NCI-H128 (cell line): ENCODE measurements at regions not wholly inside any gene's neighbourhood (a gene's known extent, or its start where the extent isn't known, plus 50 kb on each side); places are given as distances from the start of the nearest gene placed in this dataset.
"Not testable (repeated sequence)": the region's sequence is repeated elsewhere in the genome, so short reads cannot be mapped to it uniquely, and the experiment has no call there.

Experiments used
- DNase-seq: peaks from one replicate; lab custom pipeline; 2025; ENCODE audit not compliant: unreplicated experiment; lab: John Stamatoyannopoulos, UW

DNA sequence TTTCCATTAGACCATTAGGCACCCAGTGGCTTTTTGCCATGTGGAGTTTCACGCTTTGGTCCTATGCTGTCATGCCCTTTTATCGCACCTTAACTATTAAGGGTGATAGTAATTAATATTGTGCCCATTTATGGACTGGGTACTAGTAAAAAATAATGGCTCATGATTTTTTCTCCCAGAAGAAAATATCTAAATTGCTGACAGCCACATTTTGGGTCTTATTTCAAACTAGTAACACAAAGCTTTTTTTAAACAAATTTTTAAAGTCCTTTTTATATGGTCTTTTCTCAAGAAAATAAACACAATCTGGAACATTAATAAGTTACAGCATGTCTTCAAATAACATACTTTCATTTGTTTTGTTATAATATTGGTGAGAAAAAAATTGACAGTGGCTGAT lies 179.7 kb downstream of the ANKRD7 start:
- no peak for DNase-seq

GRCh38 chr7:118418433-118418832 lies 193.9 kb downstream of the ANKRD7 start:
- DNase-seq, result no peak

GRCh38 chr7:118420888-118421287 lies 196.4 kb downstream of the ANKRD7 start:
- no peak for DNase-seq

DNA sequence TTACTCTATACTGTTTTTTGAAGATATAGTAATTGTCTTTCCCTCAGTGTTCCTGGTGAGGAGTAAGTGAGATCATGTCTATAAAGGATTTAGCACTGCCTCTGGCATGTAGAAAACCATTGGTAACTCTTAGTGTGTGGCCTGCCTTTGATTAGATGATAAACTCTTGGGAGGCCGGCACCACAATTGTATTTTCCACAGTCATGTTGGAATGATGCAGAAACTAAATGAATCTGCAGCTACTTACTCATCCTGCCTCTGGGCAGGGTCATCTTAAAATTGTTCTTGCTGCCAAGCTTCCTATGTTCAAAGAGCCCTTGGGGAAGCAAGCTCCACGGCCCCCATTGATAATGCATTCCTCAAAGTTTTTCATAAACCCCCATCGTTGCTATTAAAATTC lies 204.6 kb downstream of the ANKRD7 start:
- DNase-seq, result no peak

- no peak for DNase-seq
Observed at GRCh38 chr7:118436663-118437062, 212.2 kb downstream of the ANKRD7 start.

DNA sequence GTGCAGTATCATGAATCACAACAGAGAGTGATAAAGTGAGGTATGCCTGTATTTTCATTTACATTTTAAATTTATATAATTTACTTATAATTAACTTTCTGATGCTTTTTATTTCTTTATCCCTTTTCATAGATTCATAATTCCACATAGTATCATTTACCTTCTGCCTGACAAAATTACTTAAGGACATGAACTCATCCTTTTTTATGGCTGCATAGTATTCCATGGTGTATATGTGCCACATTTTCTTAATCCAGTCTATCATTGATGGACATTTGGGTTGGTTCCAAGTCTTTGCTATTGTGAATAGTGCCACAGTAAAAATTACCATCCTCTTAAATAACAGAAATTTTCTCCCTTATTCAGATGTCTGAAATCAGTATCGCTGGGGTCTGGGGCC lies 224.5 kb downstream of the ANKRD7 start:
- DNase-seq, result not testable (repeated sequence)

GRCh38 chr7:118449797-118450567 lies 225.5 kb downstream of the ANKRD7 start:
- DNase-seq, result no peak

GRCh38 chr7:118452128-118452527 lies 227.6 kb downstream of the ANKRD7 start:
- DNase-seq, result no peak

GRCh38 chr7:118467381-118467780 lies 242.9 kb downstream of the ANKRD7 start:
- DNase-seq, result no peak

GRCh38 chr7:118472581-118472980 lies 248.1 kb downstream of the ANKRD7 start:
- no peak for DNase-seq

DNA sequence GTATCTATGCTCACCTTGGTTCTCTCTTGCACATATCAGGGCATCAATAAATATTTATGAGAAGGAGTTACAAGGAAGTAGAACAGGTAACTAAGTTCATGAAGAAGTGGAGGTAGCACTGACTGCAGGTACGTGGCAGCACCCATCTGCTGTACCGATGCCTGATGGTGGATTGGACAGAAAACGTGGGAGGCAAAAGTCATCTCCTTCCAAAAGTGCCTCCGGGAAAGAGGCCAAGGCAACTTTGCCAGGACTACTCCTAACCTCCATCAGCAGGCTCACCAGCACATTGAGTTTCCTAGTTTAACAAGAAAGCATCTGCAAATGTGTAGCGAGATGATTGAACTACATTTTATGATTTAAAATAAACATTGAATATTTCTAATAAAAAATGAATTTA lies 248.8 kb downstream of the ANKRD7 start:
- no peak for DNase-seq

DNA sequence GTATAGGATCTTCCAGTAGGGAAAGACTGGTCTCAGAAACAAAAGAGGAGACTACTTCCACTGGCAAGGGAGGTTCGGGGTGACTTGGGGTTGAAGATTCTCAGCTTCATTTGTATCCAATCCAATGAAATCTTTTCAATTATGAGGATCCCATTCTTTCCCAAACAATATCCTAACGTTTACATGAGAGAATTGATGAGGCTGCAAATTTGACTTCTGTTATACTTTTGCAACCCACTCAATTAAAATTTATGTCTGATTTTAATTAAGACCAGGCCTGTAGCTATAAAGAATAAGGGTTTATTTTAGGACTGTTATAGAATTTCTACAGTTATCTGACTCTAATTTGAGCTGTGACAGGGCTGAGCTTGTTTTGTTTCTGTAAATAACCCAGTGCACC lies 251.5 kb downstream of the ANKRD7 start:
- no peak for DNase-seq

- no peak for DNase-seq
Observed at GRCh38 chr7:118477036-118477435, 252.5 kb downstream of the ANKRD7 start.

GRCh38 chr7:118478236-118478635 lies 253.7 kb downstream of the ANKRD7 start:
- DNase-seq, result no peak

DNA sequence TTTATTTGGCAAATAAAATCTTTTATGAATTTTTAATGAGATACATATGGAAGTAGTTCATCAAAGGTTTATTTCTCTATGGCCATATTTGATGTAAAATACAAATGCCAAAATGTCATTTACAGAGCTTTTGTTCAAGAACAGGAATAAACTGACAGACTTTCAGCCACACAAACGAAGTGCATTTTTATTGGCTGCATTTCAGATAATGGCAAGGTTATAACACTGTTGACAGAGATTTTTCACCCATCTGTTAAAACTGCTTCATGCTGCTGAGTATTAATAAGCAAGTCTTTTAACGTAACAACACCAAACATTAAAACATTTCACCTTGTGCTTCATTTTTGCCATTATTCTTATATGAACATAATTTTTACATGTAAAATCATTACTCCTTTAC lies 254.4 kb downstream of the ANKRD7 start:
- no peak for DNase-seq

GRCh38 chr7:118492466-118492865 lies 268.0 kb downstream of the ANKRD7 start:
- no peak for DNase-seq

DNA sequence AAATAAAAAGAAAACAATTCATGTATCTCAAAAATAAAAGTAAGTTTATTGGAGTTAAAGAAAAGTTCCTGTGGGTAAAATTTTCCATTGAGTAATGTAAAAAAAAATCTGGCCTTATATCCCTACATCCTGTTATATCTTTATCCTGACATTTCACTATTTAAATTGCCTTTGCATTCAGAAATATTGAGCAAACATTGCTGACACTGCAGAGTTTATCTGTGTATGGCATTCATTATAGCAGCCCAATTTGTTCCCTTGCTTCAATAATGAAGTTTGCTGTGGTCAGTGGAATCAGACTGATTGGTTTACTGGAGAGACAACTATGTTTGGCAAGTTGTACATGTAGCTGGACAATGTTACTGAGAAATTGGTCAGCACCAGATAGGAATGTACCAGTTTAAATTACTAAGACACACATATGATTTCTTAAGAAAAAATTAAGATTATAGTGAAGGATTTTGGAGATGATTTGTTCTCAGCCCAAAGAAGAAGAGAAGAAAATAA lies 271.7 kb downstream of the ANKRD7 start:
- no peak for DNase-seq

DNA sequence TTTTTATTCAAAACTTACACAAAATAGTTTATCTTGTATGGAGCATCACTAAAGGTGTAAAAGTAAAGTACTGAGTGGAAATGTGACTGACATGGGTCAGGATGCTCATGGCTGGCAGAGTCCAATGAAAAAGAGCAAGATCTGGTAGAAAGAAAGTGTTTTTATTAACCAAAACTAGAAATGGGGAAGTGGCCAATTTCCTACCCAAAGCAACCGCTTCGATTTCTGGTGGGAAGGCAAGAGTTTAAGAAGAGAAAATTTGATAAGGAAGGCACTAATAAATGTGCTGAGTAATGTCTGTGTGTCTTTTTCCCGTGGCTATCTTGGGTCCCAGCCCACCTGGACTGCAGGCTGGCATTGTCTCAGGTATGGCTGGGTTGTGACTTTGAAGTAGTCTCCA lies 277.7 kb downstream of the ANKRD7 start:
- DNase-seq, result no peak

DNA sequence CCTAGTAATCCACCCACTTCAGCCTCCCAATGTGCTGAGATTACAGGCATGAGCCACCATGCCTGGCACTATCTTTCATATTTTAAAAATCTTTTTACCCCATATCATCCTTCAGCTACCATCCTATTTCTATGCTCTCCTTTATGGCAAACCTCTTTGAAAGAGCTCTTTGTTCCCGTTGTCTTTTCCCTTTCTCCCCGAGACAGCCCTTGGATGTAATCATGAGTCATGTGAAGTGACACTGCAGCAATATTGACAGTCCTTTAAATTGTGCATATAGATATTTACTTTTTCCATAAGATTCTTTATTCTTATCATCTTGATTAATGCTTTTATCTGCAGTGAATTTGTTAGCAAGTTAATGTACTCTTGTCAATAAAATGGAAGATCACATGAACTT lies 286.6 kb downstream of the ANKRD7 start:
- no peak for DNase-seq

DNA sequence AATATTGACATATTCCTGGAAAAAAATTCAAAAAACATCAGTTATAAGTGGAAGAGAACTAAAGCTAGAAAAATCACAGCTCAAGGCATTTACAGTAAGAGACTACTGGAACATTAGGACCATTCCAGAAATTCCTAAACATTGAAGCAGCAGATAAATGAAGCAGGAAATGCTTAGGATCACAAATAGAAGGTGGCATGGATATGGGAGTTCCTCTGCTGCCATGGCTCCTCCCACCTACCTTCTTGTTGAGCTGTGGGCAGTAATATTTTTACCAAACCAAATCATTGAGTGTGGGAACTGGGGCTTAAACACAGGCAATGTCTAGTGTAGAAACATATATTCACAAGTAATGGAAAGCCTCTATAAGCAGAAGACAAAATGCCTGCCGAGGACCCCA lies 292.8 kb downstream of the ANKRD7 start:
- no peak for DNase-seq

DNA sequence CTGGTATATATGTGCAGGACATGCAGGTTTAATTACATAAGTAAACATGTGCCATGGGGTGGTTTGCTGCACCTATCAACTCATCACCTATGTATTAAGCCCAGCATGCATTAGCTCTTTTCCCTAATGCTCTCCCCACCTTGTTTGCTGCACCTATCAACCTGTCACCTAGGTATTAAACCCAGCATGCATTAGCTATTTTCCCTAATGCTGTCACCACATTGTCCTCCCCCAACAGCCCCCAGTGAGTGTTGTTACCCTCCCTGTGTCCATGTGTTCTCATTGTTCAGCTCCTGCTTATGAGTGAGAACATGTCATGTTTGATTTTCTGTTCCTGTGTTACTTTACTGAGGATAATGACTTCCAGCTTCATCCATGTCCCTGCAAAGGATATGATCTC lies 300.5 kb downstream of the ANKRD7 start:
- no peak for DNase-seq

DNA sequence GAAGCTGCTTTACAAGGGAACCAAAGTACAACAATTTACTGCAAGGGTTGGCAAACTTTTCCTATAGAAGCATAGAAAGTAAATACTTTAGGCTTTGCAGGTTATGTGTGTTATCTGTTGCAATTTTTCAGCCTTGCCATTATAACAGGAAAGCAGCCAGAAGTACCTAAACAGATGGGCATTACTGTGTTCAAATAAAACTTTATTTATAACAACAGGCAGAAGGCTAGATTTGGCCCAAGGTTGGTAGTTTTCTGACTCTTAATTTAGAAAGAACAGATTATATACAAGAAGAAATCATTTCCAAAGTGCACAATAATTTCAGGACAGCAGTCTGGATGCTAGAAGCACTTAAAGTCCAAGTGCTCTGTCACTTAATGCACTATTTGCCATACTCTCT lies 307.1 kb downstream of the ANKRD7 start:
- no peak for DNase-seq

DNA sequence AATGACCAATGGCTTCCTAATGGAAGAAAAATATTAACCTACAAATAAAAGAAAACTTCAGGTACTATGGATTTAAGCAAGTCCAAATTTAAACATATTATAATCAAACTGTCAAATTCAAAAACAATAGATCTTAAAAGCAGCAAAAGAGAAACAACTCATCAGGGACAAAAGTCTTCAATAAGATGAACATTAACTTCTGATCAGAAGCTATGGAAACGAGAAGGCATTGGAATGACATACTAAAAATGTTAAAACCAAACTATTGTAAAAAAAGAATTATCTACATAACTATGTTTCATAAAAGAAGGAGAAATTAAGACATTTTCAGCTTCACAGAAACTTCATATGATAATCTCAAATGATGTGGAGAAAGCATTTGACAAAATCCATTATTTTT lies 334.7 kb downstream of the ANKRD7 start:
- DNase-seq, result no peak
